ENCODE measurements at regions not wholly inside any gene's neighbourhood (a gene's known extent, or its start where the extent isn't known, plus 50 kb on each side); places are given as distances from the start of the nearest gene placed in this dataset.
"Not testable (repeated sequence)": the region's sequence is repeated elsewhere in the genome, so short reads cannot be mapped to it uniquely, and the experiment has no call there.

DNA sequence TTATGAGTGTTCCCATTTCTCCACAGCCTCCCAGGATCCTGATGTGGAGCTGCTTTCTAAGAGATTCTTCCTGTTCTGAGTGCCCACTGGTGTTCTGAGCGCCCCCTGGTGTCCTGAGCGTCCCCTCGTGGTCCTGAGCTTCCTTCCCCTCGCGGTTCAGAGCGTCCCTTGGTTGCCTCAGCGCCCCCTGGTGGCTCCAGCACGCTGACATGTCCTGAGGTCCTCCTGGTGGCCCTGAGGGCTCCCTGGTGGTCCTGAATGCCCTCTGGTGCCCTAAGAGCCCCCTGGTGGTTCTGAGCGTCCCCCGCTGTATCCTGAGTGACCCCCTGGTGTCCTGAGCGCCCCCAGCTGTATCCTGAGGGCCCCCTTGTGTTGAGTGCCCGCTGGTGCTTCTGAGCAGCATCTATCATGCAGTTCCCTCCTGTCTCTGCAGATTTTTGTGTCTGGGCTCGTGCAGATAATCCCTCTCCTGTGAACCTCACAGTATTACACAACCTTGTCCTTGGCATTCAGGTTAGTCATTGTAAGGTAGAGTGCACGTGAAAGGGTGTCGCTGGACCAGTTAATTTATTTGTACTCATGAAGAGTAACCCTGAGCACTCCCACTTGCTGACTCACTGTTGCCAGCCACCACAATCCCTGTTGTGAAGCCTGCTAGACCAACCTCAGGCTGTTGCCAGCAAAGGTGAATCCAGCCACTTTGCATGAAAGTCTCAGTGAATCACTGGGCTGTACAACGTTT is 1214.9 kb downstream of the TMEM121 start:
- H3K27ac ChIP-seq (ENCODE audit: low read depth, low read length, poor library complexity, severe bottlenecking); H3K4me3 ChIP-seq (ENCODE audit: low read depth, low read length, poor library complexity, severe bottlenecking); H3K9me3 ChIP-seq (ENCODE audit: low read depth, low read length, poor library complexity, severe bottlenecking); CTCF ChIA-PET; BruUV-seq (replicated peaks); H3K4me1 ChIP-seq (ENCODE audit: insufficient read depth, low read length, poor library complexity, severe bottlenecking); POLR2A ChIA-PET (ENCODE audit: low non-redundant PET); DNase-seq (ENCODE audit: low spot score); intact Hi-C loops (cut with micrococcal nuclease; ENCODE audit: unreplicated experiment); H3K36me3 ChIP-seq (ENCODE audit: insufficient read depth, low read length, poor library complexity, severe bottlenecking); H3K27me3 ChIP-seq (replicated peaks; ENCODE audit: insufficient read depth, low read depth, low read length, poor library complexity): not testable (repeated sequence)
- TF ChIP-seq, protein P1, sequence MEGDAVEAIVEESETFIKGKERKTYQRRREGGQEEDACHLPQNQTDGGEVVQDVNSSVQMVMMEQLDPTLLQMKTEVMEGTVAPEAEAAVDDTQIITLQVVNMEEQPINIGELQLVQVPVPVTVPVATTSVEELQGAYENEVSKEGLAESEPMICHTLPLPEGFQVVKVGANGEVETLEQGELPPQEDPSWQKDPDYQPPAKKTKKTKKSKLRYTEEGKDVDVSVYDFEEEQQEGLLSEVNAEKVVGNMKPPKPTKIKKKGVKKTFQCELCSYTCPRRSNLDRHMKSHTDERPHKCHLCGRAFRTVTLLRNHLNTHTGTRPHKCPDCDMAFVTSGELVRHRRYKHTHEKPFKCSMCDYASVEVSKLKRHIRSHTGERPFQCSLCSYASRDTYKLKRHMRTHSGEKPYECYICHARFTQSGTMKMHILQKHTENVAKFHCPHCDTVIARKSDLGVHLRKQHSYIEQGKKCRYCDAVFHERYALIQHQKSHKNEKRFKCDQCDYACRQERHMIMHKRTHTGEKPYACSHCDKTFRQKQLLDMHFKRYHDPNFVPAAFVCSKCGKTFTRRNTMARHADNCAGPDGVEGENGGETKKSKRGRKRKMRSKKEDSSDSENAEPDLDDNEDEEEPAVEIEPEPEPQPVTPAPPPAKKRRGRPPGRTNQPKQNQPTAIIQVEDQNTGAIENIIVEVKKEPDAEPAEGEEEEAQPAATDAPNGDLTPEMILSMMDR (conservative IDR thresholded peaks at IDR 0.05; ENCODE audit: low read depth, low read length) = 0 out of 2 replicates have a peak, but pooled peaks have one; percentile 15

DNA sequence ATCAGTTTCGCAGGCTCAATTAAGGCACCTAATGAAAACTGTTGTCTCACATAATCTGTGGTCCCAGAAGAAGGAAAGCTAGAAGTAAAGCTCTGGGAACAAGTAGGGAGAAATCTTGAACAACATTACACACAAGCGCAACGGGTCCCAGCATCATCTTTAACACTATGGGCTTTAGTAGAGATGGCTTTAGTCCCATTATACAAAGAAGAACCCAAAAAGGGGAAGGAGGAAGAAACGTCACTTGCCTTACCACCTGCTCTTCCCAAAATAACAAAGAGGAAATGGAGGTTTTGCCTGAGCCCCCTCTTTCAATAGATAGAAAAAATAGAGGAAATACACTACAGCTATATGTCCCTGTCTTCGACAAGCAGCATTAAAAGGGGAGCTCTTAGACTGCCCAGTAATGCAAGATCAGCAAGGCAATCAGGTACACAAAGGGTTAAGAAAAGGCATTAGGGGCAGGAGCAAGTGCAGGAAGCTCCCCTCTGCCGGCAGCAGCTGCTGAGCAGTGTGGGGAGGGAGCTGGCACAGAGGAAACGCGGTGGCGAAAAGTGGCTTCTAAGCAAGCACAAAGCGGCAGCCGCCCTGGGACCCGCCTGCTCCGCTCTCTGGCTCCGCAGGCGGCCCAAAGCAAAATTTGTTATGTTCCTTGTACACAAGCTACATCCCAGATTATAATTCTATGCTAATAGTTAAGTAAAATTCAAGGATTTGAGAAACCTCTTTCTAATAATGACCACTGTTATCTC is 1218.8 kb downstream of the TMEM121 start:
- BruUV-seq (replicated peaks); H3K9me3 ChIP-seq (ENCODE audit: low read depth, low read length, poor library complexity, severe bottlenecking); H3K27me3 ChIP-seq (replicated peaks; ENCODE audit: insufficient read depth, low read depth, low read length, poor library complexity); H3K36me3 ChIP-seq (ENCODE audit: insufficient read depth, low read length, poor library complexity, severe bottlenecking); POLR2A ChIA-PET (ENCODE audit: low non-redundant PET); H3K27ac ChIP-seq (ENCODE audit: low read depth, low read length, poor library complexity, severe bottlenecking); H3K4me3 ChIP-seq (ENCODE audit: low read depth, low read length, poor library complexity, severe bottlenecking); intact Hi-C loops (cut with micrococcal nuclease; ENCODE audit: unreplicated experiment); H3K4me1 ChIP-seq (ENCODE audit: insufficient read depth, low read length, poor library complexity, severe bottlenecking); CTCF ChIA-PET: not testable (repeated sequence)
- peak; percentile 10 for DNase-seq (ENCODE audit: low spot score)

DNA sequence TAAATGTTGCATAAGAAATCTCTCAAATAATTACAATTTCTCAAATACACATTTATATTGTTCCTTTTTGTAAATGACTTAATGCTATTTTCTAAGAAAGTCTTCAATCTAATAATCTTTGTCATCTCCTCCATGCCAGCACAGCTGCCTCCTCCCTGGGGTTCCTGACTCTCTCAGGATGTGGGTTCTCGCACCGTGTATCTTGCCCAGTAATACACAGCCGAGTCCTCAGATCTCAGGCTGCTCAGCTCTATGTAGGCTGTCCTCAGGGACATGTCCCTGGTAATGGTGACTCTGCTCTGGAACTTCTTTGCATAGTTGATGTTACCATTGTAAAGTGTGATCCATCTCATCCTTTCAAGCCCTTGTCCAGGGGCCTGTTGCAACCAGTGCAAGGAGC is 1223.7 kb downstream of the TMEM121 start:
- POLR2A ChIA-PET (ENCODE audit: low non-redundant PET); CTCF ChIA-PET; DNase-seq (ENCODE audit: low spot score); H3K4me1 ChIP-seq (ENCODE audit: insufficient read depth, low read length, poor library complexity, severe bottlenecking); H3K36me3 ChIP-seq (ENCODE audit: insufficient read depth, low read length, poor library complexity, severe bottlenecking); H3K27me3 ChIP-seq (replicated peaks; ENCODE audit: insufficient read depth, low read depth, low read length, poor library complexity); H3K27ac ChIP-seq (ENCODE audit: low read depth, low read length, poor library complexity, severe bottlenecking); H3K9me3 ChIP-seq (ENCODE audit: low read depth, low read length, poor library complexity, severe bottlenecking); H3K4me3 ChIP-seq (ENCODE audit: low read depth, low read length, poor library complexity, severe bottlenecking); BruUV-seq (replicated peaks); intact Hi-C loops (cut with micrococcal nuclease; ENCODE audit: unreplicated experiment): not testable (repeated sequence)

DNA sequence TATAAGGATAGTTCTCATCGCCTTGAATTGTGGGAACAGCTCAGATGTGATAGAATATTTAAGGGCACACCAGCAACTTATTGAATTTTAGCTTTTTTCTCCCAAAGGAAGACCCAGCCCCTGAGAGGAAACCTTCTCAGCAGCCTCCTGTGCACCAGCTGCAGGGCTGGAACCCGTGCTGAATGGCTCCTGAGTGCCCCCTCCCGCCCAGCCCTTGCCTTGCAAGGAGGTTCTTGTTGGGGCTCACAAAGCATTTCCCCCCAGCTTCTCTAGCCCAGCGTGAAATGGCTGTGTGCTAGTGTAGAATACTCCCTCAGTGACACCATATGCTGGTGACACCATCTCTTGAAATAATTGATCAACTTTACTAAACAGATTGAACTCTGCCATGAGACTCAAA is 1227.4 kb downstream of the TMEM121 start:
- BruUV-seq (replicated peaks); intact Hi-C loops (cut with micrococcal nuclease; ENCODE audit: unreplicated experiment): not testable (repeated sequence)

DNA sequence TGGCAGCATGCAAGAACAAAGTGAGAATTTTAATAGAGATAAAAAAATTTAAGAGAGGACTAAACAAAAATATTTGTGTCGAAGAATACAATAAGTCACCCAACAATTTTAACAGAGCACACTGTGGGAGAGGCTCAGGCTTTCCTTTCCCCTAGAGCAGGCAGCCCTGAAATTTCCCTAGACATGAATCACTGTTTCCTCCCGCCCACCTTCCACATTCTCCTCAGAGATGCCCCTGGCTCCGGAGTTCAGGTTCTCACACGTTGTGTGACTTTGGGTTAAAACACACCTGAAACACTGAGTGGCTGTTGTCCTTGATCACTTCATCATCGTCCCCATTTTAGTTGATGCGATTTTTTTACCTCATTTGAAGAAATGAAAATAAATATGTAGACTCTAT is 1231.1 kb downstream of the TMEM121 start:
- CTCF ChIA-PET; BruUV-seq (replicated peaks); POLR2A ChIA-PET (ENCODE audit: low non-redundant PET): not testable (repeated sequence)

More for the DNA sequence above, 1227.4 kb downstream of the TMEM121 start:
- POLR2A ChIA-PET (ENCODE audit: low non-redundant PET); H3K27ac ChIP-seq (ENCODE audit: low read depth, low read length, poor library complexity, severe bottlenecking); H3K9me3 ChIP-seq (ENCODE audit: low read depth, low read length, poor library complexity, severe bottlenecking); H3K4me3 ChIP-seq (ENCODE audit: low read depth, low read length, poor library complexity, severe bottlenecking); DNase-seq (ENCODE audit: low spot score); H3K27me3 ChIP-seq (replicated peaks; ENCODE audit: insufficient read depth, low read depth, low read length, poor library complexity); CTCF ChIA-PET; H3K36me3 ChIP-seq (ENCODE audit: insufficient read depth, low read length, poor library complexity, severe bottlenecking); H3K4me1 ChIP-seq (ENCODE audit: insufficient read depth, low read length, poor library complexity, severe bottlenecking): not testable (repeated sequence)

DNA sequence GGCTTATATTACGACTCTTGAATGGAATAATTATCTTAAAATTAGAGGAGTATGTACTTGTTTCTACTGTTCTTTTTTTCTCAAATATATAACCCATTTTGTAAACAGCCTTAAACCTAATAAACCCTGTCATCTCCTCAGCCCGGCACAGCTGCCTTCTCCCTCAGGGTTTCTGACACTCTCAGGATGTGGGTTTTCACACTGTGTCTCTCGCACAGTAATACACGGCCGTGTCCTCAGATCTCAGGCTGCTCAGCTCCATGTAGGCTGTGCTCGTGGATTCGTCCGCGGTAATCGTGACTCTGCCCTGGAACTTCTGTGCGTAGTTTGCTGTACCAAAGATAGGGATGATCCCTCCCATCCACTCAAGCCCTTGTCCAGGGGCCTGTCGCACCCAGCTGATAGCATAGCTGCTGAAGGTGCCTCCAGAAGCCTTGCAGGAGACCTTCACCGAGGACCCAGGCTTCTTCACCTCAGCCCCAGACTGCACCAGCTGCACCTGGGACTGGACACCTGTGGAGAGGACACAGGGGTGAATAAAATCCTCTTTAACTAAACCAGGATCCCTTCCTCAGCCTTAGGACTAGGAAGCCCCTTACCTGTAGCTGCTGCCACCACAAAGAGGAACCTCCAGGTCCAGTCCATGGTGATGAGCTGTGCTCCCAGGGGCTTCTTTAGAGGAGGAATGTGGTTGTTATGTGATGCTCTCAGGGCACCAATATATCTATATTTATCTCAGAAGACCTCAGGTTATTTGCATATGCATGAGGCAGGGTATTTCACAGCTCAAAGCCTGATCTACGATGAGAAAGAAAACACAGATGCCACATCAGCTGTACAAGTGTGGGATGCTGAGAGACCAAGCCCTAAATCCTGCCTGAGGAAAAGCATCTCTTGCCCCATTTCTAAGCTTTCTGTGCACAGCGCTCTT is 1235.8 kb downstream of the TMEM121 start:
- DNase-seq (ENCODE audit: low spot score); H3K27ac ChIP-seq (ENCODE audit: low read depth, low read length, poor library complexity, severe bottlenecking); H3K9me3 ChIP-seq (ENCODE audit: low read depth, low read length, poor library complexity, severe bottlenecking); H3K4me1 ChIP-seq (ENCODE audit: insufficient read depth, low read length, poor library complexity, severe bottlenecking); CTCF ChIA-PET; intact Hi-C loops (cut with micrococcal nuclease; ENCODE audit: unreplicated experiment); BruUV-seq (replicated peaks); H3K27me3 ChIP-seq (replicated peaks; ENCODE audit: insufficient read depth, low read depth, low read length, poor library complexity); POLR2A ChIA-PET (ENCODE audit: low non-redundant PET); H3K36me3 ChIP-seq (ENCODE audit: insufficient read depth, low read length, poor library complexity, severe bottlenecking); H3K4me3 ChIP-seq (ENCODE audit: low read depth, low read length, poor library complexity, severe bottlenecking): not testable (repeated sequence)

More for the DNA sequence above, 1231.1 kb downstream of the TMEM121 start:
- H3K4me3 ChIP-seq (ENCODE audit: low read depth, low read length, poor library complexity, severe bottlenecking); H3K36me3 ChIP-seq (ENCODE audit: insufficient read depth, low read length, poor library complexity, severe bottlenecking); H3K9me3 ChIP-seq (ENCODE audit: low read depth, low read length, poor library complexity, severe bottlenecking); H3K4me1 ChIP-seq (ENCODE audit: insufficient read depth, low read length, poor library complexity, severe bottlenecking); intact Hi-C loops (cut with micrococcal nuclease; ENCODE audit: unreplicated experiment); H3K27ac ChIP-seq (ENCODE audit: low read depth, low read length, poor library complexity, severe bottlenecking); H3K27me3 ChIP-seq (replicated peaks; ENCODE audit: insufficient read depth, low read depth, low read length, poor library complexity); DNase-seq (ENCODE audit: low spot score): not testable (repeated sequence)
